ENCODE measurements at regions not wholly inside any gene's neighbourhood (a gene's known extent, or its start where the extent isn't known, plus 50 kb on each side); places are given as distances from the start of the nearest gene placed in this dataset.
"Not testable (repeated sequence)": the region's sequence is repeated elsewhere in the genome, so short reads cannot be mapped to it uniquely, and the experiment has no call there.

DNA sequence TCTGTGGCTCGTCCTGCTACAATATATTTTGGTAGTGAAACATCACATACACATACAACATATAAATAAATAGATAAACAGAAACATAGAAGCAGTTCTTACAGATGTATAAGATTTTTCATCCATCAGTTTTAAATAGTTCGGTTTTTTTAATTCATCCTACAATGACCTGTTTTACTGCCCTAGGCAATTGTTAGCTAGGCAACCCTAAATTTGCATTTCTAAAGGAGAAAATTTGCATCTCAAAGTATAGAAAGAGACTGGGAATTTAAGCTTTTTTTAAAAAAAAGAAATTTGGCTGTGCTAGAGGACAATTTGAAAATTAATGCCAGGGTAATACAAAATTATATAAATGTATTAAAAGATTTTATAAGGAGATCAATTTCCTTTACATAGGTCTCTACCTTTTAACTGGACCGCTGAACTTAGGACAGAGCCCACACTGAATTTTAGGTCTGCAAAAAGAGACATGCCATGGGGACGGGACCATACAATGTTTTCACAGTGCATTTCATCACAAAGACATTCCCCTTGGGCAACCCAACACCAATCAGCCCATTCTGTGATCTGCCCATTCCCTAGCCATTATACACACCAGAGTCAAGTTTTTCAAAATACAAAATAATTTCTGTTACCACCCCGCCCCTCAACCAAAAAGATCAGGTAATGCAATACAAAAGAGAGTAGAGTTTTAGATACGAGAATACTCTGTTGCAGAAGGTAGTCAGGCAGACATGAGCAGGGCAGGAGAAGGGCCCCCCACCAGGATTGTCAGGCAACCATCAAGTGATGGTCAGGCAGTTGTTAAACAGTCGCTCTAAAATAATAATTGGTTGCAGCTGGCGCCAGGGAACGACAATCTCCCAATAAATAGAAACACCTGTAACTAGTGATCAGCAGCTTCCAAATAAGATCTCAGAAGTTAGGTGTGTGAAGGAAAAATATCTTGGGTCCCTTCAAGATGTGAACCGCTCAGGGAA lies 299.7 kb upstream of the SGCG start:
- H3K79me1 ChIP-seq (ENCODE audit: low read length) = no peaks in the 10 kb centered on the region
- H2AFZ ChIP-seq (ENCODE audit: insufficient read depth, low read length, poor library complexity) = no peak overlapping the region
- no peak overlapping the region for H2BK120ac ChIP-seq (ENCODE audit: insufficient read depth, low read length, poor library complexity)
- no peak overlapping the region for H2AK5ac ChIP-seq (ENCODE audit: low read length)
- no peak overlapping the region for H4K12ac ChIP-seq (ENCODE audit: low read depth, low read length)
- WGBS (ENCODE audit: extremely low coverage, insufficient coverage, insufficient read length) = no CpG with 5 or more reads among the region's 10 CpGs
- H3K36me3 ChIP-seq (ENCODE audit: control insufficient read depth in 1 of 2, insufficient read depth in 2 of 2, low read length in 2 of 2) = no peaks in the 10 kb centered on the region
- H4K8ac ChIP-seq (ENCODE audit: low read depth, low read length) = no peak overlapping the region
- H3K4me3 ChIP-seq (ENCODE audit: low read depth, low read length) = no peak overlapping the region
- no peak overlapping the region for H3K4ac ChIP-seq (ENCODE audit: low read depth, low read length)
- H4K91ac ChIP-seq (ENCODE audit: low read depth, low read length) = no peak overlapping the region
- H3K9ac ChIP-seq (ENCODE audit: low read length) = no peak overlapping the region
- H3K4me1 ChIP-seq (ENCODE audit: control insufficient read depth in 1 of 2, insufficient read depth in 2 of 2, low read length in 2 of 2) = peaks cover 0 to 3% of the 10 kb centered on the region in 2 experiments
- H2BK12ac ChIP-seq (ENCODE audit: low read length) = no peak overlapping the region
- H3K4me2 ChIP-seq (ENCODE audit: low read length) = no peak overlapping the region
- no peak overlapping the region for H2BK5ac ChIP-seq (ENCODE audit: low read depth, low read length, poor library complexity)
- no peak overlapping the region for H3K27ac ChIP-seq (ENCODE audit: low read depth, low read length)
- no peak overlapping the region for H3K23ac ChIP-seq (ENCODE audit: low read length)
- no peak overlapping the region for H3K18ac ChIP-seq (ENCODE audit: low read length)
- H3K9me3 ChIP-seq (ENCODE audit: insufficient read depth, low read depth, low read length) = peaks cover 2% of the 10 kb centered on the region
- no peak for DNase-seq
- no peak overlapping the region for H3K14ac ChIP-seq (ENCODE audit: low read length)
- H3K27me3 ChIP-seq (ENCODE audit: insufficient read depth, low read length) = no peaks in the 10 kb centered on the region
- no peaks in the 10 kb centered on the region for H3K79me2 ChIP-seq (ENCODE audit: control insufficient read depth, insufficient read depth, low read length, poor library complexity)

GRCh38 chr13:22881721-22882608 lies 298.8 kb upstream of the SGCG start:
- not testable (repeated sequence) for H3K9ac ChIP-seq (ENCODE audit: low read length); H3K4me1 ChIP-seq (ENCODE audit: control insufficient read depth in 1 of 2, insufficient read depth in 2 of 2, low read length in 2 of 2); H3K4me2 ChIP-seq (ENCODE audit: low read length); H2AFZ ChIP-seq (ENCODE audit: insufficient read depth, low read length, poor library complexity); H3K18ac ChIP-seq (ENCODE audit: low read length); H2BK120ac ChIP-seq (ENCODE audit: insufficient read depth, low read length, poor library complexity); H4K12ac ChIP-seq (ENCODE audit: low read depth, low read length); H2BK5ac ChIP-seq (ENCODE audit: low read depth, low read length, poor library complexity); H3K79me2 ChIP-seq (ENCODE audit: control insufficient read depth, insufficient read depth, low read length, poor library complexity); H3K4me3 ChIP-seq (ENCODE audit: low read depth, low read length); H3K79me1 ChIP-seq (ENCODE audit: low read length); H3K4ac ChIP-seq (ENCODE audit: low read depth, low read length); H4K91ac ChIP-seq (ENCODE audit: low read depth, low read length); H3K36me3 ChIP-seq (ENCODE audit: control insufficient read depth in 1 of 2, insufficient read depth in 2 of 2, low read length in 2 of 2); H2BK12ac ChIP-seq (ENCODE audit: low read length); H3K27me3 ChIP-seq (ENCODE audit: insufficient read depth, low read length); H2AK5ac ChIP-seq (ENCODE audit: low read length); H3K14ac ChIP-seq (ENCODE audit: low read length); H3K23ac ChIP-seq (ENCODE audit: low read length); H3K27ac ChIP-seq (ENCODE audit: low read depth, low read length); H4K8ac ChIP-seq (ENCODE audit: low read depth, low read length); H3K9me3 ChIP-seq (ENCODE audit: insufficient read depth, low read depth, low read length)
- no CpG with 5 or more reads among the region's 9 CpGs for WGBS (ENCODE audit: extremely low coverage, insufficient coverage, insufficient read length)
- DNase-seq = peak in 1 of 2 donors; percentile 33

GRCh38 chr13:22883262-22883840 lies 297.4 kb upstream of the SGCG start:
- DNase-seq = no peak
- Histone ChIP-seq H3K4me2 (ENCODE audit: low read length) (no peak overlapping the region), H3K9me3 (ENCODE audit: insufficient read depth, low read depth, low read length) (peaks cover 2% of the 10 kb centered on the region), H3K79me2 (ENCODE audit: control insufficient read depth, insufficient read depth, low read length, poor library complexity) (no peaks in the 10 kb centered on the region), H4K91ac (ENCODE audit: low read depth, low read length) (no peak overlapping the region), H2BK5ac (ENCODE audit: low read depth, low read length, poor library complexity) (no peak overlapping the region), H4K8ac (ENCODE audit: low read depth, low read length) (no peak overlapping the region), H2BK120ac (ENCODE audit: insufficient read depth, low read length, poor library complexity) (no peak overlapping the region), H2AFZ (ENCODE audit: insufficient read depth, low read length, poor library complexity) (no peak overlapping the region), H3K4me1 (ENCODE audit: control insufficient read depth in 1 of 2, insufficient read depth in 2 of 2, low read length in 2 of 2) (peaks cover 0 to 3% of the 10 kb centered on the region in 2 experiments), H3K14ac (ENCODE audit: low read length) (no peak overlapping the region), H4K12ac (ENCODE audit: low read depth, low read length) (no peak overlapping the region), H3K27me3 (ENCODE audit: insufficient read depth, low read length) (no peaks in the 10 kb centered on the region), H2BK12ac (ENCODE audit: low read length) (no peak overlapping the region), H3K23ac (ENCODE audit: low read length) (no peak overlapping the region), H3K4me3 (ENCODE audit: low read depth, low read length) (no peak overlapping the region), H2AK5ac (ENCODE audit: low read length) (no peak overlapping the region), H3K79me1 (ENCODE audit: low read length) (no peaks in the 10 kb centered on the region), H3K27ac (ENCODE audit: low read depth, low read length) (no peak overlapping the region), H3K36me3 (ENCODE audit: control insufficient read depth in 1 of 2, insufficient read depth in 2 of 2, low read length in 2 of 2) (no peaks in the 10 kb centered on the region), H3K18ac (ENCODE audit: low read length) (no peak overlapping the region), H3K4ac (ENCODE audit: low read depth, low read length) (no peak overlapping the region), H3K9ac (ENCODE audit: low read length) (no peak overlapping the region)
- WGBS (ENCODE audit: extremely low coverage, insufficient coverage, insufficient read length) = no CpG with 5 or more reads among the region's 7 CpGs

GRCh38 chr13:22883956-22884355 lies 296.8 kb upstream of the SGCG start:
- WGBS (ENCODE audit: extremely low coverage, insufficient coverage, insufficient read length) = no CpG with 5 or more reads among the region's 17 CpGs
- Histone ChIP-seq H3K27me3 (ENCODE audit: insufficient read depth, low read length) (no peaks in the 10 kb centered on the region), H3K27ac (ENCODE audit: low read depth, low read length) (no peak overlapping the region)

More at GRCh38 chr13:22883956-22884355, 296.8 kb upstream of the SGCG start:
- Histone ChIP-seq H3K4me1 (ENCODE audit: control insufficient read depth in 1 of 2, insufficient read depth in 2 of 2, low read length in 2 of 2) (peaks cover 0 to 3% of the 10 kb centered on the region in 2 experiments), H3K14ac (ENCODE audit: low read length) (no peak overlapping the region), H2AK5ac (ENCODE audit: low read length) (no peak overlapping the region), H3K36me3 (ENCODE audit: control insufficient read depth in 1 of 2, insufficient read depth in 2 of 2, low read length in 2 of 2) (no peaks in the 10 kb centered on the region), H4K8ac (ENCODE audit: low read depth, low read length) (no peak overlapping the region), H3K9me3 (ENCODE audit: insufficient read depth, low read depth, low read length) (peaks cover 2% of the 10 kb centered on the region), H2BK5ac (ENCODE audit: low read depth, low read length, poor library complexity) (no peak overlapping the region), H3K4me2 (ENCODE audit: low read length) (no peak overlapping the region), H3K9ac (ENCODE audit: low read length) (no peak overlapping the region), H3K18ac (ENCODE audit: low read length) (no peak overlapping the region), H3K23ac (ENCODE audit: low read length) (no peak overlapping the region), H2AFZ (ENCODE audit: insufficient read depth, low read length, poor library complexity) (no peak overlapping the region), H3K79me2 (ENCODE audit: control insufficient read depth, insufficient read depth, low read length, poor library complexity) (no peaks in the 10 kb centered on the region), H2BK12ac (ENCODE audit: low read length) (no peak overlapping the region), H4K12ac (ENCODE audit: low read depth, low read length) (no peak overlapping the region), H3K4ac (ENCODE audit: low read depth, low read length) (no peak overlapping the region), H4K91ac (ENCODE audit: low read depth, low read length) (no peak overlapping the region), H3K4me3 (ENCODE audit: low read depth, low read length) (no peak overlapping the region), H3K79me1 (ENCODE audit: low read length) (no peaks in the 10 kb centered on the region), H2BK120ac (ENCODE audit: insufficient read depth, low read length, poor library complexity) (no peak overlapping the region)
- peak; percentile 4 to 5 for DNase-seq
